GM19468 (cell line): ENCODE measurements at regions not wholly inside any gene's neighbourhood (a gene's known extent, or its start where the extent isn't known, plus 50 kb on each side); places are given as distances from the start of the nearest gene placed in this dataset.
"Not testable (repeated sequence)": the region's sequence is repeated elsewhere in the genome, so short reads cannot be mapped to it uniquely, and the experiment has no call there.

Source experiments
- ATAC-seq: cut with Tn5 transposase; IDR thresholded peaks from one replicate; pipeline ENCODE4 v1.9.1; 2021; ENCODE audit warnings: mild to moderate bottlenecking, moderate library complexity, moderate number of reproducible peaks; ENCODE audit not compliant: unreplicated experiment; ENCODE audit errors: extremely low read depth

- not testable (repeated sequence) for ATAC-seq
These were observed 1215.0 kb upstream of the ATXN8OS start for GRCh38 chr13:68892596-68892995.

GRCh38 chr13:68890101-68890500, 1217.5 kb upstream of the ATXN8OS start:
- not testable (repeated sequence) for ATAC-seq

DNA sequence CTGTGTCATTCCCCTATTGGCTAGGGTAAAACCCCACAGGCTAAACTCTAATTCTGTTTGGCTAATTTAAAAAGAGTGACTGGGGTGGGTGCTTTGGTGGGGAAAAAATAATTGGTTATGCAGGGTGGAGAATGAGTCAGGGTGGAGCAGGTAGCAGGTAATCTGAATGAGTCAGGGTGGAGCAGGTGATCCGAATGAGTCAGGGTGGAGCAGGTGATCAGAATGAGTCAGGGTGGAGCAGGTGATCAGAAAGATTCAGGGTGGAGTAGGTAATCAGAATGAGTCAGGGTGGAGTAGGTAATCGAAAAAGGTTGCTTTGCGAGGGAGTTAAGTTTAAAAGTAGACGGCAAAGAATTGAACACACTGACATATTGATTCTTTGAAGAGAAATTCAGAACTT, 1218.8 kb upstream of the ATXN8OS start:
- ATAC-seq = no peak

- ATAC-seq = no peak
These were observed 1235.3 kb upstream of the ATXN8OS start for GRCh38 chr13:68872338-68872737.

DNA sequence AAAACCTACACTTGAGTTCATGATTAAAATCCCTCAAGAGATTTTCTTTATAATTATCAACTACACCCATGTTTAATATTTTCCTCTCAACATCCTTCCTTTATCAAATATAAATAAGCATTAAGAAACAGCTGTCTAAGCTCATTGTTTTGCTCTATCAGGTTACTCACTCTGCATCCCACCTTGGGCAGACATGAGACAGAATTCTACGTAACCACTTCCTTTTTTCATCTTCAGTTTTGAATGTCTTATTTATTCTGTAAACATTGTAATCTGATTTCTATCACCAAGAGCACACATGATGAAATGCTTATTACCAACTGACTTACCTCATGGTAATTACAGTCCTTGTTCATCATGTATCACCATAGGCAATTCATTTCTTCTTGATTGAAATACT, 1256.6 kb upstream of the ATXN8OS start:
- no peak for ATAC-seq

- ATAC-seq = no peak
These were observed 1257.5 kb upstream of the ATXN8OS start for GRCh38 chr13:68850160-68850559.

- ATAC-seq = no peak
These were observed 1261.0 kb upstream of the ATXN8OS start for GRCh38 chr13:68846663-68847062.

GRCh38 chr13:68834375-68834774, 1273.3 kb upstream of the ATXN8OS start:
- no peak for ATAC-seq

- ATAC-seq = no peak
These were observed 1290.9 kb upstream of the ATXN8OS start for GRCh38 chr13:68816715-68817114.

DNA sequence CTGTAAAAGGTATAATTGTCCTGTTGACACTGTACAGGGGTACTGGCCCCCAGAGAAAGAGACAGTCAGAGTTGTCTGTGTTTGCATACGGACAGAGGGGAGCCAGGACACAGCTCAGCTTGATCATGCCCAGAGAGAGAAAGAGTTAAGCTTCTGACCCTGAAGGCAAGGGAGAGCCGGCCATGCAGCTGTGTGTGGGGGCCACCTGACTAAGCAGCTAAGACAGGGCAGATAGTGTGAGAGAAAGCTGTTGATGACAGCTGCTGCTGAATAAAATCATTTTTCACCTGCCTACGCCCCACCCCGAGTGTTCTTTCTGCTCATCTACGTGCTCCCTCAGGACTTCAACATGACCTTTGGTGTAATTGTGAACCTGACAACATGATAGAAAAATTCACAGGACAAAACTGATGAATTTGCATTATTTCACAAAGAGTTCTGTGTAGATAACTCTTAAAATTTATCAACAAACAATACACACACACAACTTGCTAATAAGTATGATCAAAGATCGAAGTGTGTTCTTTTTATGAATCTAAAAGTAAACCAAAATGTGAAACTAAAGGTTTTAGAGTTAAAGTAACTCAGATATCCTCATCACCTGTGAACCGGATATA, 1294.3 kb upstream of the ATXN8OS start:
- no peak for ATAC-seq

- ATAC-seq = no peak
These were observed 1297.0 kb upstream of the ATXN8OS start for GRCh38 chr13:68810660-68811059.

GRCh38 chr13:68808456-68808855, 1299.2 kb upstream of the ATXN8OS start:
- no peak for ATAC-seq

GRCh38 chr13:68806125-68806524, 1301.5 kb upstream of the ATXN8OS start:
- peak; percentile 30 for ATAC-seq

DNA sequence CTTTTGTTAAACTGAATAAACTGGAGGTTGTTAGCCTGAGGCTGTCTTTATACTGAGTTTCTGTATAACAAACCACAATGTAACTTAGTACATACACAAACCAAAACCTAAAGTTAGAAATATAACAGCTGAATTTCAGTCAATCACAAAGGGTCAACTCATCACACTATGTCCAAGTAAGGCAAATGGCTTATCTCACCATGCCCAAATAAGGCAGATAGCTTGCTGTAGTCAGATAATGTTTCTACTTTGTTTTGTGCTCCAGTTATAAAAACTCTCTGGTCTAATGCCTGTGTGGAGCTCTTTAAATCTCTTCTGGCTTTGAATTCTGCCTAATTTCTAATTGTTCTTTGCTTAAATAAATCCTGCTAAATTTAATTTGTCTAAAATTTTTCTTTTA, 1323.4 kb upstream of the ATXN8OS start:
- no peak for ATAC-seq

DNA sequence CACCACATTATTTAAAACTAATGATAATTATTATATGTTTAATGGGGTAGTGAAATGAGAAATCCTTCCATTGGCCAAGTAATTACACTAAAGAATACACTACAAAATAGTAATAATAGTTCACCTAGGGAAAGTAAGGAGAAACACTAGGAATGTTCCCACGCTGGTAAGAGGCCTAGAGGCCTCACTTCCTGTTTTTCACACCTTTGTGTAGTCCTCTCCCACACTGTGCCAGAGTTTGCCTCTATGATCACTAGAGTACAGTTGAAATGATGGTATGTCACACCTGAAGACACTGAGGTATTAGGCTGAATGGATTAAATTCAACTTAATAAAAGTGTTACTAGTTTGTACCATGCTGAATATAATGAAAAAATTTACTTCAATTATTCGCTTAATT, 1348.0 kb upstream of the ATXN8OS start:
- ATAC-seq = no peak

DNA sequence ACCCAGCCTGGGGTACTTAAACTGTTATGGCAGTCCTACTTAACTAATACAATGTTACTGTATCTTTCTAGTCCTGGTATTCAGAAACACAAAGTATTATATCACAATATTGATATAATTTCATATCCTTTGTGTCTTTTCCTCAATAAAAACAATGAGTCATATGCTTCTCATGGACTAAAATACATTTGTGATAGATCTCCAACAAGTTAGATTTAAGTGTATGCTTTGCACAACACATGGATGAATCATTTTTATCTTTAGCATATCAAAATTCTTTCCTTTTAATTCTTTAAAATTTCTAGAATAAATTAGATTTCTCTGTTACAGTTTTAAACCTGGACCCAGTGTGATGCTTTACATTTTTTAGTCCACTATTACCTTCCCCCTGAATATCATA, 1357.8 kb upstream of the ATXN8OS start:
- ATAC-seq = no peak

DNA sequence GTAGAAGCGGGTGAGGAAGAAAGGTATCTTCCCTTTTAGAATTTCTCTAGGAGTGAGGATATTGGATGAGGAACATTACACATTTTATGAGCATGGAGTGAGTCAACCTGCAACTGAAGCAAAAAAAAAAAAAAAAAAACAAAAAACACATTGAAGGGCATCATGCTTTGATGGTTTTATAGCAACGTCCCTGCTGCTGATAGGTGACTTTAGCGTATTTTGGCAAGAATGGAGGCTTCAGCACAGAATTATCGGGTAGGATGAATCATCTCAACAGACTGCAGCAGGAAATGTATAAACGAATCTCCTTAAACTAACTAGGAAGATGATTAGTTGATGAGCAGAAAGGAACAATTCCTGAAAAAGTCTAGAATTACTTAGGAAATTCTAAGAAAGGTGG, 1359.6 kb upstream of the ATXN8OS start:
- ATAC-seq = no peak

DNA sequence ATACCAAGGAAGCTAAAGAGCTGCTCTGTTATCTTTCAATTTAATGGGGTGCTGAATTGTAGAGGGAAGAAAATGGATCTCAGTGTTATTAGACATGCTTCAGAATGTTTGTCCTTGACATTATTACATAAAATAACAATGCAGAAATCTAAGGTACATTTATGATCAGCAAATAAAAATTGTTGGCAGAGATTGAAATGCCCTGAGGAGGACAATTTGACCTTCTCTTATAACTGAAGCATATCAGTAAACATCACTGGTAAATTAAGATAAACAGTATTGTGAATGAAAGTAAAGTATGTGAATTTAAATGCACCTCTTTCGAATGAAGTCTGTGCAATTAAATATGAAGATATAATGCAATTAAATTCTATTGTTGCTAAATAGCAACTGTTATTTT, 1362.1 kb upstream of the ATXN8OS start:
- ATAC-seq = no peak

- ATAC-seq = no peak
These were observed 1370.7 kb upstream of the ATXN8OS start for GRCh38 chr13:68736961-68737360.

DNA sequence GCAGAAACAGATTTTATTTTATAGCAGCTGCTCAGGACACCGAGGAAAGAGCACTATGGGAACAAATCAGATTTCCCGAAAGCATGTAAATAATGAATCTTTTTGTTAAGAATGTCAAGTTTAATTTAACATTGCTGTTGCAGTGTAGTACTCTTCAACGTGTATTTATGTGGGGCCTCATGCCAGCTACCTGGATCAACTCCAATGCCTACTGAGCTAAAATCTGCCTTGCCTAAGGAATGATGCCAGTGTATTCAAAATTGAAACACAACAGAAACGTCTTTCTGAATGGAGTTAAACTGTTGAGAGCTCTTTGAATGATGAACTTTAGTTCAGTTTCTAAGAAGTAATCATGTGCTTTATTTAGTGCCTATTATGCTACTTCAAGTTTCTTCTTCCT, 1379.8 kb upstream of the ATXN8OS start:
- ATAC-seq = no peak

- ATAC-seq = no peak
These were observed 1380.5 kb upstream of the ATXN8OS start for GRCh38 chr13:68727165-68727564.

- ATAC-seq = no peak
These were observed 1387.8 kb upstream of the ATXN8OS start for GRCh38 chr13:68719815-68720214.

- ATAC-seq = no peak
These were observed 1392.0 kb upstream of the ATXN8OS start for GRCh38 chr13:68715651-68716050.
